Retinal pigment epithelial cell (primary cell): ENCODE measurements at regions not wholly inside any gene's neighbourhood (a gene's known extent, or its start where the extent isn't known, plus 50 kb on each side); places are given as distances from the start of the nearest gene placed in this dataset.

Experiments used
- DNase-seq: peaks from one replicate; pipeline ENCODE4 v3.0.0-alpha.2; 2010; ENCODE audit warnings: low read depth
- H3K4me3 ChIP-seq: 2 replicates; pipeline ENCODE4 v1.5.1; 2011; ENCODE audit warnings: mild to moderate bottlenecking, low read length, control low read depth, moderate library complexity
- TF ChIP-seq, protein P1 (sequence below): conservative IDR thresholded peaks from 2 replicates; pipeline ENCODE4 v1.5.1; 2011; ENCODE audit warnings: low read depth, low read length, control low read depth, inconsistent platforms

DNA sequence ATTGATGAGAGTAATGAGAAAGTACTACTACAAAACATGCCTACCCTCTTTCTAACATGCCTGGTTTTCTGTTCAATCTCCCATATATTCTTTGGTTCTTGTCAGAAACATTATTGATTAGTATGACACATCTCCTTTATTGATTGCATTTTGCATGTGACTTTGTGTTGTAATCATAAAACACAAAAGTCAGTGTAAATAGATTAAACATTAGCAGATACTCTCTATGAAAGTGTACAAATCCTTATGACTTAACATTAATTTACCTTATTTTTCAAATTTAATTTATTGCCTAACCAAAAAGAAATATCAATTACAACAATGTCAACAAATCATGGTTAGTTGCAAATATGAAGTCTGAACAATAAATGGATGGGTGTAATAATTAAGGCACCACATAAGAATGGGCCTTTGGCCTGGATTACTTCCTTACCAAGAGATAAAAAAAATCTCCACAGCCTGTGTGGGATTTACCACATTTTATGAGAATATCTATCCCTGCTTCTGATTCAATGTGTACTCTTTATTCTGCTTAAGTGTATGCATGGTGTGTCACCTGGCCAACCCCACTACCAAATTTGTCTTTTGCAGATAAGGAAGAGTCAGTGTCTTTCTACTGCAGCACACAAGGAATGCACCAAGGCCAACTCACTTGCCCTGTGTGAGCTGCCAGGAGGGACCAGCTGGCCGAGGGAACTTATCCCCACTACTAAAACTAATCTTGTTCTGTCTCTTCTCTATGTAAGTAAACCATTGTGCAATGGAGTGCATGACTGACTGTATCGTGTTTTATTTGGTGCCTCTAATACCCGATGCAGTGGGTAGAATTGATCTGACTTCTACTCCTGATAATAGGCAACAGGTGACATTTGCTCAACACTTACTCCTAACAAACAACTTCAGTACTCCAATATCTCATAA is 1001.9 kb upstream of the CDH10 start:
- no peak overlapping the region for H3K4me3 ChIP-seq
- TF ChIP-seq, protein P1, sequence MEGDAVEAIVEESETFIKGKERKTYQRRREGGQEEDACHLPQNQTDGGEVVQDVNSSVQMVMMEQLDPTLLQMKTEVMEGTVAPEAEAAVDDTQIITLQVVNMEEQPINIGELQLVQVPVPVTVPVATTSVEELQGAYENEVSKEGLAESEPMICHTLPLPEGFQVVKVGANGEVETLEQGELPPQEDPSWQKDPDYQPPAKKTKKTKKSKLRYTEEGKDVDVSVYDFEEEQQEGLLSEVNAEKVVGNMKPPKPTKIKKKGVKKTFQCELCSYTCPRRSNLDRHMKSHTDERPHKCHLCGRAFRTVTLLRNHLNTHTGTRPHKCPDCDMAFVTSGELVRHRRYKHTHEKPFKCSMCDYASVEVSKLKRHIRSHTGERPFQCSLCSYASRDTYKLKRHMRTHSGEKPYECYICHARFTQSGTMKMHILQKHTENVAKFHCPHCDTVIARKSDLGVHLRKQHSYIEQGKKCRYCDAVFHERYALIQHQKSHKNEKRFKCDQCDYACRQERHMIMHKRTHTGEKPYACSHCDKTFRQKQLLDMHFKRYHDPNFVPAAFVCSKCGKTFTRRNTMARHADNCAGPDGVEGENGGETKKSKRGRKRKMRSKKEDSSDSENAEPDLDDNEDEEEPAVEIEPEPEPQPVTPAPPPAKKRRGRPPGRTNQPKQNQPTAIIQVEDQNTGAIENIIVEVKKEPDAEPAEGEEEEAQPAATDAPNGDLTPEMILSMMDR, result no peak
- no peak for DNase-seq

DNA sequence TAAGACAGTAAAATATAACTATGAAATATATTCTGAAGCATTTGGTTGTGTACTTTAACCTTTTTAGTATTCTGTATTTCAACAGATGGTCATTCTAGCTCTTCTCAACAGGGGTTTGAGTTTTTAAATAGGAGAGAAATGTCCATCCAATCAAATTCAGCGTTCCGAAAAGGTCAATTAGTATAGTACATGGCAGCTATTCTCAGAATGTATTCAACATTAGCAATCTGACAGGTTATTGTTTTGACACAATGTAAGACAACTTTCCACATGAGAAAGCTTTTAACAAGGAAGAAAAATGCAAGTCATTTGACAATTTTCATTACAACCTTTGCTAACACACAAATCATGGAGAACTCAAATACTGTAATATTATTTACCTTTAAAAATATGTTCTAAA is 996.3 kb upstream of the CDH10 start:
- TF ChIP-seq, protein P1, result no peak

GRCh38 chr5:25619273-25619672 is 974.5 kb upstream of the CDH10 start:
- TF ChIP-seq, protein P1, result no peak
- no peak for DNase-seq
- H3K4me3 ChIP-seq, result no peak overlapping the region

More for the DNA sequence above, 996.3 kb upstream of the CDH10 start:
- DNase-seq, result no peak
- H3K4me3 ChIP-seq, result no peak overlapping the region

- TF ChIP-seq, protein P1, result no peak
- no peak overlapping the region for H3K4me3 ChIP-seq
- DNase-seq, result no peak
Observed at GRCh38 chr5:25618821-25619220, 974.0 kb upstream of the CDH10 start.

- no peak for DNase-seq
- TF ChIP-seq, protein P1, result no peak
- no peak overlapping the region for H3K4me3 ChIP-seq
Observed at GRCh38 chr5:25614466-25614865, 969.7 kb upstream of the CDH10 start.

DNA sequence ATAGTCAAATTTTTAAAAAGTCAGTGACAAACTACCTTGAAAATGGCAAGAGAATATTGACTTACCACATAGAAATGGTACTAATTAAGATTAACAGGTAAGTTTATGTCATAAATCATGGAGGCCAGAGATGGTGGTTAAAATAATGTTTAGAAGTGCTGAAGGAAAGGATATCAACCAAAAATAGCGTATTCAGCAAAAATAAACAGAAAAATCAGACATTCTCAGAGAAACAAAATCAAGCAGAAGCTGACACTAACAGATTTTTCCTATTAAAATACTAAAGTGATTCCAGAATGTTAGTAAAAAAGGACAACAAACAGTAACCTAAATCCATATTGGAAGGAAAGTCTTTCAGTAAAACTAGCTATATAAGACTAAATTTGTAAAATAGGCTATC is 959.9 kb upstream of the CDH10 start:
- no peak for DNase-seq
- TF ChIP-seq, protein P1, result no peak
- no peak overlapping the region for H3K4me3 ChIP-seq

- TF ChIP-seq, protein P1, result no peak
- no peak overlapping the region for H3K4me3 ChIP-seq
- no peak for DNase-seq
Observed at GRCh38 chr5:25579111-25579510, 934.3 kb upstream of the CDH10 start.
